GM12878 (cell line): ENCODE measurements at regions not wholly inside any gene's neighbourhood (a gene's known extent, or its start where the extent isn't known, plus 50 kb on each side); places are given as distances from the start of the nearest gene placed in this dataset.

Experiments used
- ATAC-seq: fragments of 200-7000 bp; cut with Tn5 transposase; 3 replicates; pipeline ENCODE4 v1.9.1; 2020; ENCODE audit warnings: mild to moderate bottlenecking, moderate library complexity
- BruUV-seq: library from RNA; stranded (reverse); fragments of 400-500 nt; replicated peaks from 2 replicates; lab custom pipeline; 2021; lab: Mats Ljungman, UMichigan
- CTCF ChIA-PET: fragments of 300-600 bp; sonication (Branson Sonifier 250); formaldehyde crosslinking; extraction: SDS; loops from one replicate; lab custom pipeline; 2021; ENCODE audit warnings: inconsistent platforms; lab: Yijun Ruan, JAX
- POLR2A ChIA-PET: fragments of 350-600 bp; formaldehyde crosslinking; extraction: SDS; loops from one replicate; lab custom pipeline; 2021; ENCODE audit warnings: inconsistent platforms; lab: Charles Lee
- RAD21 ChIA-PET: fragments of 300-600 bp; sonication (Branson Sonifier 250); formaldehyde crosslinking; loops from one replicate; lab custom pipeline; 2023; ENCODE audit warnings: antibody characterized with exemption; ENCODE audit not compliant: unreplicated experiment; lab: Charles Lee
- SMC1A ChIA-PET: fragments of 300-600 bp; sonication (Branson Sonifier 250); formaldehyde crosslinking; loops from one replicate; lab custom pipeline; 2023; ENCODE audit not compliant: unreplicated experiment, uncharacterized antibody; lab: Charles Lee
- DNase-seq: peaks from one replicate; pipeline ENCODE4 v3.0.0-alpha.2; 2011; ENCODE audit warnings: low read depth, low spot score
- FAIRE-seq: peaks from 3 replicates; lab custom pipeline; 2011; peaks lifted over from hg19 to GRCh38; lab: Jason Lieb, UNC
- H2AFZ ChIP-seq: 2 replicates; pipeline ENCODE4 v1.6.0; 2011; ENCODE audit warnings: low read depth, low read length, control low read depth; ENCODE audit not compliant: control insufficient read depth
- H3K27ac ChIP-seq: 2 replicates; pipeline ENCODE4 v1.5.1; 2011; ENCODE audit warnings: control low read depth; ENCODE audit not compliant: control insufficient read depth, insufficient read depth
- H3K27me3 ChIP-seq, 2 experiments: replicated peaks in 1 of 2; 2 replicates each; pipeline versions ENCODE4 v1.6.0 to v1.6.1; 2011; ENCODE audit warnings: low read length in 1 of 2; ENCODE audit not compliant: control insufficient read depth in 2 of 2, insufficient read depth in 2 of 2
- H3K36me3 ChIP-seq, 2 experiments: 2 replicates each; pipeline ENCODE4 v1.5.1; 2011; ENCODE audit warnings: low read length in 1 of 2; ENCODE audit not compliant: control insufficient read depth in 2 of 2, insufficient read depth in 2 of 2
- H3K4me1 ChIP-seq: 2 replicates; pipeline ENCODE4 v1.6.1; 2011; ENCODE audit warnings: mild to moderate bottlenecking, low read length, moderate library complexity, mixed read lengths; ENCODE audit not compliant: control insufficient read depth, insufficient read depth
- H3K4me2 ChIP-seq: 2 replicates; pipeline ENCODE4 v1.6.0; 2011; ENCODE audit warnings: control low read depth; ENCODE audit not compliant: control insufficient read depth, insufficient read depth
- H3K4me3 ChIP-seq: fragments of 200-600 bp; sonication (generic); 2 replicates; pipeline ENCODE4 v1.5.1; 2016
- H3K79me2 ChIP-seq: 2 replicates; pipeline ENCODE4 v1.6.0; 2011; ENCODE audit warnings: low read length; ENCODE audit not compliant: control insufficient read depth, insufficient read depth
- H3K9ac ChIP-seq: 2 replicates; pipeline ENCODE4 v1.8.0; 2011; ENCODE audit warnings: low read length, control low read depth, mixed read lengths; ENCODE audit not compliant: control insufficient read depth, insufficient read depth
- H3K9me3 ChIP-seq: replicated peaks from 3 replicates; pipeline ENCODE4 v1.5.1; 2011; ENCODE audit warnings: mild to moderate bottlenecking, low read length; ENCODE audit not compliant: control insufficient read depth, insufficient read depth
- H4K20me1 ChIP-seq: 2 replicates; pipeline ENCODE4 v1.6.0; 2011; ENCODE audit not compliant: control insufficient read depth, insufficient read depth
- BMI1 ChIP-seq: fragments of 450-650 bp; IDR thresholded peaks from 2 replicates; pipeline ENCODE4 v1.6.1; 2016; ENCODE audit warnings: mild to moderate bottlenecking, moderate library complexity, borderline replicate concordance
- ESRRA ChIP-seq: IDR thresholded peaks from 2 replicates; pipeline ENCODE4 v1.6.1; 2012; ENCODE audit warnings: mild to moderate bottlenecking, low read length, improper control_type of control experiment
- EZH2 ChIP-seq: IDR thresholded peaks from 2 replicates; pipeline ENCODE4 v1.6.1; 2012; ENCODE audit warnings: low read depth, mild to moderate bottlenecking, control low read depth, inconsistent platforms, low read length, borderline replicate concordance; ENCODE audit not compliant: control insufficient read depth
- JUNB ChIP-seq: IDR thresholded peaks from 2 replicates; pipeline ENCODE4 v1.6.1; 2016; ENCODE audit warnings: antibody characterized with exemption, mild to moderate bottlenecking
- MEF2B ChIP-seq: fragments of 450-650 bp; IDR thresholded peaks from 2 replicates; pipeline ENCODE4 v1.6.1; 2018; ENCODE audit warnings: mild to moderate bottlenecking, moderate library complexity; ENCODE audit not compliant: partially characterized antibody, poor library complexity, severe bottlenecking
- MXI1 ChIP-seq: fragments of 150-350 bp; IDR thresholded peaks from 2 replicates; pipeline ENCODE4 v1.6.1; 2011; ENCODE audit warnings: low read depth, mild to moderate bottlenecking, inconsistent platforms, low read length, improper control_type of control experiment
- NFXL1 ChIP-seq: fragments of 450-650 bp; IDR thresholded peaks from 2 replicates; pipeline ENCODE4 v1.6.1; 2017; ENCODE audit warnings: antibody characterized with exemption, mild to moderate bottlenecking, borderline replicate concordance
- NRF1 ChIP-seq: conservative IDR thresholded peaks from 2 replicates; pipeline ENCODE4 v1.6.1; 2011; ENCODE audit warnings: mild to moderate bottlenecking, low read depth, low read length, improper control_type of control experiment
- POLR2AphosphoS2 ChIP-seq: IDR thresholded peaks from 2 replicates; pipeline ENCODE4 v1.6.1; 2011; ENCODE audit warnings: low read depth, mild to moderate bottlenecking, low read length, improper control_type of control experiment, moderate library complexity
- RELA ChIP-seq: fragments of 450-650 bp; IDR thresholded peaks from 2 replicates; pipeline ENCODE4 v1.8.0; 2014; ENCODE audit warnings: borderline replicate concordance; ENCODE audit not compliant: partially characterized antibody
- SIX5 ChIP-seq: IDR thresholded peaks from 2 replicates; pipeline ENCODE4 v1.6.1; 2011; ENCODE audit warnings: mild to moderate bottlenecking, low read depth, low read length, moderate library complexity; ENCODE audit not compliant: severe bottlenecking
- SMARCA5 ChIP-seq: fragments of 450-650 bp; IDR thresholded peaks from 2 replicates; pipeline ENCODE4 v1.6.1; 2017; ENCODE audit warnings: mild to moderate bottlenecking
- ZNF24 ChIP-seq: fragments of 450-650 bp; IDR thresholded peaks from 2 replicates; pipeline ENCODE4 v1.6.1; 2017; ENCODE audit warnings: antibody characterized with exemption, mild to moderate bottlenecking
- ZNF384 ChIP-seq: IDR thresholded peaks from 2 replicates; pipeline ENCODE4 v1.6.1; 2012; ENCODE audit warnings: low read depth, mild to moderate bottlenecking, low read length, improper control_type of control experiment, borderline replicate concordance
- ZNF687 ChIP-seq: fragments of 450-650 bp; IDR thresholded peaks from 2 replicates; pipeline ENCODE4 v1.6.1; 2017; ENCODE audit warnings: mild to moderate bottlenecking, moderate library complexity
- WGBS: methylation state at CpG from one replicate; pipeline ENCODE4 v1.1.6; 2016; ENCODE audit warnings: low lambda C conversion rate; ENCODE audit not compliant: insufficient replicate concordance, insufficient coverage; ENCODE audit errors: missing lambda C conversion rate; 5-methylcytosine and 5-hydroxymethylcytosine counted together
- in situ Hi-C: fragments of 300-500 bp; cut with MboI; formaldehyde crosslinking; loops from 9 replicates; pipeline ENCODE4 v1.14.3; 2018; ENCODE audit warnings: mixed read lengths
- intact Hi-C: fragments of 100-400 bp; cut with micrococcal nuclease; formaldehyde crosslinking; loops from one replicate; pipeline ENCODE4 v1.14.2; 2022; ENCODE audit not compliant: unreplicated experiment
- TF ChIP-seq, protein P1 (sequence below): fragments of 450-650 bp; IDR thresholded peaks from 2 replicates; pipeline ENCODE4 v1.6.1; 2018; ENCODE audit warnings: mild to moderate bottlenecking, low read depth, moderate library complexity; ENCODE audit not compliant: partially characterized antibody

GRCh38 chr10:2994221-2994961 is 73.0 kb upstream of the PFKP start:
- Histone ChIP-seq H4K20me1 (no peaks in the 10 kb centered on the region), H3K79me2 (no peaks in the 10 kb centered on the region), H3K9ac (no peak overlapping the region), H3K9me3 (peaks cover under 1% of the 10 kb centered on the region; the same call in 1 of the 3 replicates), H3K36me3 (no peaks in the 10 kb centered on the region), H3K4me3 (no peak overlapping the region), H3K4me2 (no peak overlapping the region), H3K4me1 (no peaks in the 10 kb centered on the region), H3K27ac (no peak overlapping the region), H2AFZ (no peak overlapping the region), H3K27me3 (peaks cover 0 to 1% of the 10 kb centered on the region in 2 experiments; a peak in 1 of 4 replicates)
- TF ChIP-seq ZNF384 (no peak), POLR2AphosphoS2 (no peak), ZNF687 (no peak), NRF1 (no peak), JUNB (no peak), RELA (no peak), SIX5 (no peak), MXI1 (no peak), SMARCA5 (no peak), EZH2 (no peak), NFXL1 (no peak), ESRRA (no peak), MEF2B (no peak), ZNF24 (no peak), BMI1 (no peak)
- TF ChIP-seq, protein P1, sequence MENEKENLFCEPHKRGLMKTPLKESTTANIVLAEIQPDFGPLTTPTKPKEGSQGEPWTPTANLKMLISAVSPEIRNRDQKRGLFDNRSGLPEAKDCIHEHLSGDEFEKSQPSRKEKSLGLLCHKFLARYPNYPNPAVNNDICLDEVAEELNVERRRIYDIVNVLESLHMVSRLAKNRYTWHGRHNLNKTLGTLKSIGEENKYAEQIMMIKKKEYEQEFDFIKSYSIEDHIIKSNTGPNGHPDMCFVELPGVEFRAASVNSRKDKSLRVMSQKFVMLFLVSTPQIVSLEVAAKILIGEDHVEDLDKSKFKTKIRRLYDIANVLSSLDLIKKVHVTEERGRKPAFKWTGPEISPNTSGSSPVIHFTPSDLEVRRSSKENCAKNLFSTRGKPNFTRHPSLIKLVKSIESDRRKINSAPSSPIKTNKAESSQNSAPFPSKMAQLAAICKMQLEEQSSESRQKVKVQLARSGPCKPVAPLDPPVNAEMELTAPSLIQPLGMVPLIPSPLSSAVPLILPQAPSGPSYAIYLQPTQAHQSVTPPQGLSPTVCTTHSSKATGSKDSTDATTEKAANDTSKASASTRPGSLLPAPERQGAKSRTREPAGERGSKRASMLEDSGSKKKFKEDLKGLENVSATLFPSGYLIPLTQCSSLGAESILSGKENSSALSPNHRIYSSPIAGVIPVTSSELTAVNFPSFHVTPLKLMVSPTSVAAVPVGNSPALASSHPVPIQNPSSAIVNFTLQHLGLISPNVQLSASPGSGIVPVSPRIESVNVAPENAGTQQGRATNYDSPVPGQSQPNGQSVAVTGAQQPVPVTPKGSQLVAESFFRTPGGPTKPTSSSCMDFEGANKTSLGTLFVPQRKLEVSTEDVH, result no peak
- in situ Hi-C loops, result no loop called here
- FAIRE-seq (no peak), ATAC-seq (no peak), DNase-seq (no peak)
- no TSS peak for BruUV-seq
- ChIA-PET CTCF (no interaction called here), RAD21 (no interaction called here), SMC1A (no interaction called here), POLR2A (no interaction called here)
- WGBS, result 37% methylated on average over 7 of the region's 7 CpGs
- intact Hi-C loops, result no loop called here
